B cell (primary cell): ENCODE measurements at regions not wholly inside any gene's neighbourhood (a gene's known extent, or its start where the extent isn't known, plus 50 kb on each side); places are given as distances from the start of the nearest gene placed in this dataset.

Experiments used
- ATAC-seq: fragments of 200-7000 bp; cut with Tn5 transposase; one replicate; pipeline ENCODE4 v1.10.0; 2021; ENCODE audit warnings: low read depth, mild to moderate bottlenecking, moderate number of reproducible peaks, moderate library complexity
- CTCF ChIA-PET: fragments of 350-600 bp; sonication (Branson Sonifier 250); formaldehyde crosslinking; loops from one replicate; lab custom pipeline; 2021; ENCODE audit warnings: antibody characterized with exemption, inconsistent platforms; lab: Charles Lee
- POLR2A ChIA-PET: fragments of 350-600 bp; sonication (Branson Sonifier 250); formaldehyde crosslinking; loops from one replicate; lab custom pipeline; 2021; ENCODE audit warnings: antibody characterized with exemption; lab: Charles Lee
- DNase-seq: peaks from one replicate; pipeline ENCODE4 v3.0.0; 2013
- H2AFZ ChIP-seq: 2 replicates; pipeline ENCODE4 v1.6.1; 2012; ENCODE audit warnings: mild to moderate bottlenecking, low read depth, low read length; ENCODE audit not compliant: insufficient read depth, poor library complexity, severe bottlenecking
- H3K27ac ChIP-seq, 2 donors: 1 replicate in 1 of 2; 2 replicates in 1 of 2; pipeline ENCODE4 v1.5.1; 2012 to 2013; ENCODE audit warnings: low read length in 2 of 2, mild to moderate bottlenecking in 2 of 2, moderate library complexity in 1 of 2
- H3K27me3 ChIP-seq, 4 experiments: fragments of 200-600 bp in 1 of 4; sonication (generic) in 1 of 4; replicated peaks in 1 of 4; 1 replicate in 2 of 4; 2 replicates in 2 of 4; pipeline versions ENCODE4 v1.6.1 to v1.7.0; 2013 to 2016; ENCODE audit warnings: low read length in 3 of 4, mild to moderate bottlenecking in 2 of 4, mixed read lengths in 1 of 4, moderate library complexity in 1 of 4; ENCODE audit not compliant: insufficient read depth in 4 of 4, control insufficient read depth in 3 of 4; ENCODE audit errors: control extremely low read depth in 1 of 4
- H3K36me3 ChIP-seq, 2 experiments: replicated peaks in 1 of 2; 1 replicate in 1 of 2; 2 replicates in 1 of 2; pipeline versions ENCODE4 v1.6.1 to v1.7.1; 2013; ENCODE audit warnings: low read length in 1 of 2; ENCODE audit not compliant: insufficient read depth in 2 of 2, control insufficient read depth in 1 of 2; ENCODE audit errors: control extremely low read depth in 1 of 2, extremely low read depth in 1 of 2
- H3K4me1 ChIP-seq, 2 donors: fragments of 200-600 bp in 1 of 2; sonication (generic) in 1 of 2; 1 replicate in 1 of 2; 2 replicates in 1 of 2; pipeline versions ENCODE4 v1.5.1 to v1.6.1; 2013 to 2017; ENCODE audit warnings: low read length in 2 of 2; ENCODE audit not compliant: control insufficient read depth in 2 of 2, insufficient read depth in 2 of 2
- H3K4me2 ChIP-seq: replicated peaks from 2 replicates; pipeline ENCODE3; 2012; ENCODE audit warnings: mild to moderate bottlenecking, low read depth, low read length; ENCODE audit not compliant: poor library complexity, severe bottlenecking
- H3K4me3 ChIP-seq, 5 experiments: fragments of 200-600 bp in 1 of 5; sonication (generic) in 1 of 5; 1 replicate in 3 of 5; 2 replicates in 2 of 5; pipeline versions ENCODE4 v1.5.1 to v1.7.0; 2011 to 2016; ENCODE audit warnings: low read length in 4 of 5, mild to moderate bottlenecking in 4 of 5, low read depth in 2 of 5, control low read depth in 1 of 5, moderate library complexity in 1 of 5; ENCODE audit not compliant: insufficient read depth in 1 of 5; ENCODE audit errors: control extremely low read depth in 1 of 5, extremely low read depth in 1 of 5
- H3K79me2 ChIP-seq: fragments of 200-600 bp; sonication (generic); one replicate; pipeline ENCODE4 v1.6.0; 2016; ENCODE audit warnings: low read length; ENCODE audit not compliant: control insufficient read depth, insufficient read depth
- H3K9ac ChIP-seq: fragments of 200-600 bp; sonication (generic); 2 replicates; pipeline ENCODE4 v1.6.1; 2017; ENCODE audit warnings: mild to moderate bottlenecking, low read length, moderate library complexity
- H3K9me3 ChIP-seq, 3 donors: one replicate each; pipeline versions ENCODE4 v1.6.1 to v1.7.1; 2013; ENCODE audit warnings: low read length in 2 of 3; ENCODE audit not compliant: control insufficient read depth in 2 of 3, insufficient read depth in 1 of 3; ENCODE audit errors: control extremely low read depth in 1 of 3
- H4K20me1 ChIP-seq: 2 replicates; pipeline ENCODE4 v1.6.0; 2012; ENCODE audit warnings: mild to moderate bottlenecking, low read length; ENCODE audit not compliant: insufficient read depth, control insufficient read depth, poor library complexity, severe bottlenecking
- H3K27ac Mint-ChIP-seq: one replicate; pipeline ENCODE4 v1.8.0; 2021; ENCODE audit warnings: mixed read lengths
- H3K27me3 Mint-ChIP-seq: one replicate; pipeline ENCODE4 v1.8.0; 2021; ENCODE audit warnings: mixed read lengths
- H3K4me1 Mint-ChIP-seq: one replicate; pipeline ENCODE4 v1.8.0; 2021; ENCODE audit warnings: mixed read lengths
- H3K4me3 Mint-ChIP-seq: one replicate; pipeline ENCODE4 v1.8.0; 2021; ENCODE audit warnings: mixed read lengths
- H3K9me3 Mint-ChIP-seq: one replicate; pipeline ENCODE4 v1.8.0; 2022; ENCODE audit warnings: mixed read lengths; ENCODE audit not compliant: insufficient read depth
- CTCF ChIP-seq: fragments of 200-600 bp; IDR thresholded peaks from one replicate; pipeline ENCODE4 v1.8.0; 2022; ENCODE audit warnings: antibody characterized with exemption, mild to moderate bottlenecking
- EZH2 ChIP-seq: IDR thresholded peaks from 2 replicates; pipeline ENCODE4 v1.6.1; 2012; ENCODE audit warnings: borderline replicate concordance, low read depth, mild to moderate bottlenecking, moderate library complexity, low read length; ENCODE audit not compliant: insufficient read depth, poor library complexity, severe bottlenecking
- WGBS: methylation state at CpG from one replicate; pipeline ENCODE4 v1.1.5; 2013; ENCODE audit warnings: missing lambda C conversion rate; ENCODE audit not compliant: insufficient coverage; 5-methylcytosine and 5-hydroxymethylcytosine counted together
- intact Hi-C: fragments of 100-400 bp; cut with micrococcal nuclease; formaldehyde crosslinking; loops from one replicate; pipeline ENCODE4 v1.10.0; 2022

GRCh38 chr6:115842338-115842737, 218.4 kb downstream of the FRK start:
- intact Hi-C loops, result no loop called here
- CTCF ChIA-PET, result no interaction called here
- POLR2A ChIA-PET, result no interaction called here
- Histone ChIP-seq H3K4me3 (no peak overlapping the region), H3K9me3 (no peaks in the 10 kb centered on the region), H3K4me2 (no peak overlapping the region), H3K27me3 (no peaks in the 10 kb centered on the region), H3K9ac (no peak overlapping the region), H3K4me1 (no peaks in the 10 kb centered on the region), H3K36me3 (no peaks in the 10 kb centered on the region), H2AFZ (no peak overlapping the region), H3K27ac (no peak overlapping the region), H4K20me1 (no peaks in the 10 kb centered on the region), H3K79me2 (no peaks in the 10 kb centered on the region)
- TF ChIP-seq CTCF, result no peak
- TF ChIP-seq EZH2, result no peak
- no peak overlapping the region for H3K27ac Mint-ChIP-seq
- ATAC-seq (no peak), DNase-seq (no peak)
- no peaks in the 10 kb centered on the region for H3K9me3 Mint-ChIP-seq
- no peaks in the 10 kb centered on the region for H3K4me1 Mint-ChIP-seq
- H3K27me3 Mint-ChIP-seq, result no peaks in the 10 kb centered on the region
- H3K4me3 Mint-ChIP-seq, result no peak overlapping the region
- WGBS, result no CpG with 5 or more reads among the region's 3 CpGs

GRCh38 chr6:115839583-115840181, 221.0 kb downstream of the FRK start:
- Histone ChIP-seq H3K79me2 (no peaks in the 10 kb centered on the region), H3K4me2 (no peak overlapping the region), H2AFZ (no peak overlapping the region), H3K27me3 (no peaks in the 10 kb centered on the region), H3K27ac (no peak overlapping the region), H3K4me3 (no peak overlapping the region), H3K36me3 (no peaks in the 10 kb centered on the region), H3K9ac (no peak overlapping the region), H3K4me1 (no peaks in the 10 kb centered on the region), H4K20me1 (no peaks in the 10 kb centered on the region), H3K9me3 (peaks cover 0 to 4% (median 0%) of the 10 kb centered on the region in 3 donors)
- POLR2A ChIA-PET, result no interaction called here
- no peaks in the 10 kb centered on the region for H3K27me3 Mint-ChIP-seq
- DNase-seq (no peak), ATAC-seq (no peak)
- no peak overlapping the region for H3K27ac Mint-ChIP-seq
- H3K9me3 Mint-ChIP-seq, result no peaks in the 10 kb centered on the region
- WGBS, result 99% methylated on average over 7 of the region's 7 CpGs
- intact Hi-C loops, result no loop called here
- TF ChIP-seq EZH2 (no peak), CTCF (no peak)
- H3K4me3 Mint-ChIP-seq, result no peak overlapping the region
- no peaks in the 10 kb centered on the region for H3K4me1 Mint-ChIP-seq
- CTCF ChIA-PET, result no interaction called here
